GM12878 (cell line): ENCODE measurements at regions not wholly inside any gene's neighbourhood (a gene's known extent, or its start where the extent isn't known, plus 50 kb on each side); places are given as distances from the start of the nearest gene placed in this dataset.
"Not testable (repeated sequence)": the region's sequence is repeated elsewhere in the genome, so short reads cannot be mapped to it uniquely, and the experiment has no call there.

ENCODE experiments used
- CBFB ChIP-seq: IDR thresholded peaks from 2 replicates; pipeline ENCODE4 v1.6.1; 2016; ENCODE audit warnings: antibody characterized with exemption, low read depth
- CBX5 ChIP-seq: sonication (generic); IDR thresholded peaks from 2 replicates; pipeline ENCODE4 v1.6.1; 2016; ENCODE audit warnings: low read depth, moderate library complexity, mild to moderate bottlenecking, inconsistent platforms
- CTCF ChIP-seq, 3 experiments: IDR thresholded peaks in 2 of 3; conservative IDR thresholded peaks in 1 of 3; 2 replicates each; pipeline ENCODE4 v1.5.1; 2011; ENCODE audit warnings: low read depth in 3 of 3, low read length in 3 of 3, mild to moderate bottlenecking in 3 of 3, control low read depth in 2 of 3, moderate library complexity in 2 of 3, inconsistent platforms in 1 of 3, mixed read lengths in 1 of 3; ENCODE audit not compliant: control insufficient read depth in 2 of 3, insufficient read depth in 1 of 3; ENCODE audit errors: extremely low read depth in 1 of 3
- ESRRA ChIP-seq: IDR thresholded peaks from 2 replicates; pipeline ENCODE4 v1.6.1; 2012; ENCODE audit warnings: mild to moderate bottlenecking, low read length, improper control_type of control experiment
- GABPA ChIP-seq: IDR thresholded peaks from 2 replicates; pipeline ENCODE4 v1.6.1; 2014; ENCODE audit warnings: antibody characterized with exemption, low read depth, mild to moderate bottlenecking, inconsistent platforms
- MTA2 ChIP-seq: fragments of 450-650 bp; IDR thresholded peaks from 2 replicates; pipeline ENCODE4 v1.6.1; 2016; ENCODE audit warnings: low read depth, mild to moderate bottlenecking, moderate library complexity
- PBX3 ChIP-seq: IDR thresholded peaks from 2 replicates; pipeline ENCODE4 v1.6.1; 2011; ENCODE audit warnings: mild to moderate bottlenecking, low read depth, low read length, moderate library complexity; ENCODE audit not compliant: insufficient replicate concordance
- PKNOX1 ChIP-seq: fragments of 450-650 bp; IDR thresholded peaks from 2 replicates; pipeline ENCODE4 v1.6.1; 2016; ENCODE audit warnings: mild to moderate bottlenecking
- SUZ12 ChIP-seq: fragments of 200-600 bp; sonication (generic); IDR thresholded peaks from one replicate; pipeline ENCODE4 v1.6.1; 2018; ENCODE audit warnings: antibody characterized with exemption, mild to moderate bottlenecking; ENCODE audit not compliant: unreplicated experiment

- not testable (repeated sequence) for TF ChIP-seq GABPA; PBX3; CBX5; MTA2; ESRRA; CTCF (IDR thresholded peaks at IDR 0.05 in 2 of 3, conservative IDR thresholded peaks at IDR 0.05 in 1 of 3; ENCODE audit: control insufficient read depth in 2 of 3, extremely low read depth in 1 of 3, insufficient read depth in 1 of 3, low read depth in 3 of 3, low read length in 3 of 3); PKNOX1; CBFB; SUZ12
Observed at GRCh38 chr20:30295396-30295795, 962.1 kb upstream of the DEFB115 start.
